ENCODE measurements at regions not wholly inside any gene's neighbourhood (a gene's known extent, or its start where the extent isn't known, plus 50 kb on each side); places are given as distances from the start of the nearest gene placed in this dataset.

DNA sequence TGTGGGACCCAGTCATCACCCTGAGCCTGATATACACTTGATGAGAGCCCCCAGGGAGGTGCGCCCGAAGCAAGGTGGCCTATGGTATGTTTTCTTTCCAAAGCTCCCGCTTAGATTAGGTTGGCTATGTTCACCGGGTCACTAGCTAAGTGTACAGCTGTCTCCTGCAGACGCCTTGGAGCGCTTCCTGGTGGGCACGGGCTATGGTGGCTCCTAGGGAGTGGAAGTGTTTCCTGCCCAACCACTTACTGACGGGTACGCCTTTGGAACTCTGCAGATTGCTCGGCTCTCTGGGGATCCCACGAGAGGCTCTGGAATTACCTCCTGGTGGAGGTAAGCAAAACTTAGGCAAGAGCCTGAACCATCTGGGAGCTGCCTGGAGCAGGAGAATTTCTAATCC is 83.6 kb upstream of the CXCL12 start:
- no peak for TF ChIP-seq EZH2 (IDR thresholded peaks at IDR 0.05; ENCODE audit: insufficient read depth, poor library complexity, severe bottlenecking)
- TF ChIP-seq EZH2phosphoT487 (IDR thresholded peaks at IDR 0.05; ENCODE audit: insufficient read depth, low read depth) = no peak
